ENCODE measurements at regions not wholly inside any gene's neighbourhood (a gene's known extent, or its start where the extent isn't known, plus 50 kb on each side); places are given as distances from the start of the nearest gene placed in this dataset.

DNA sequence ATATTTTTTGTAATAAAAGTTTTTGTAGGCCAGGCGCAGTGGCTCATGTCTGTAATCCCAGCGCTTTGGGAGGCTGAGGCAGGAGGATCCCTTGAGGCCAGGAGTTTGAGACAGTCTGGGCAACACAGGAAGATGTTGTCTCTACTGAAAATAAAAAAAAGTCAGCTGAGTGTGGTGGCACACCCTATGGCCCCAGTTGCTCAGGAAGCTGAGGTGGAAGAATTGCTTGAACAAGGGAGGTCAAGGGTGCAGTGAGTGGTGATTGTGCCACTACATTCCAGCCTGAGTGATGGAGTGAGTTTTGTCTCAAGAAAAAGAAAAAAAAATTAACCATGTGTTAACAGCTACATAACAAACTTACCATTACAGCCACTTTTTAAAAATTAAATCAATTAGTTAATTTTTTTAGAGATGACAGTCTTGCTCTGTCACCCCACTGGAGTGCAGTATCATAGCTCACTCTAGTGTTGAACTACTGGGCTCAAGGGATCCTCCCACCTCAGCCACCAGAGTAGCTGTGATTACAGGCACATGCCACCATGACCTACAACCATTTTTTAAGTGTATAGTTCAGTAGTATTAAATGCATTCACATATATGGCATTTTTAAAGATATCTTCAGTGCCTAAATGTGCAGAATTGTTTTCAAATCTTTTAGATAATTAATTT, 67.2 kb upstream of the ACYP2 start:
- TF ChIP-seq, protein P1, sequence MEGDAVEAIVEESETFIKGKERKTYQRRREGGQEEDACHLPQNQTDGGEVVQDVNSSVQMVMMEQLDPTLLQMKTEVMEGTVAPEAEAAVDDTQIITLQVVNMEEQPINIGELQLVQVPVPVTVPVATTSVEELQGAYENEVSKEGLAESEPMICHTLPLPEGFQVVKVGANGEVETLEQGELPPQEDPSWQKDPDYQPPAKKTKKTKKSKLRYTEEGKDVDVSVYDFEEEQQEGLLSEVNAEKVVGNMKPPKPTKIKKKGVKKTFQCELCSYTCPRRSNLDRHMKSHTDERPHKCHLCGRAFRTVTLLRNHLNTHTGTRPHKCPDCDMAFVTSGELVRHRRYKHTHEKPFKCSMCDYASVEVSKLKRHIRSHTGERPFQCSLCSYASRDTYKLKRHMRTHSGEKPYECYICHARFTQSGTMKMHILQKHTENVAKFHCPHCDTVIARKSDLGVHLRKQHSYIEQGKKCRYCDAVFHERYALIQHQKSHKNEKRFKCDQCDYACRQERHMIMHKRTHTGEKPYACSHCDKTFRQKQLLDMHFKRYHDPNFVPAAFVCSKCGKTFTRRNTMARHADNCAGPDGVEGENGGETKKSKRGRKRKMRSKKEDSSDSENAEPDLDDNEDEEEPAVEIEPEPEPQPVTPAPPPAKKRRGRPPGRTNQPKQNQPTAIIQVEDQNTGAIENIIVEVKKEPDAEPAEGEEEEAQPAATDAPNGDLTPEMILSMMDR (IDR thresholded peaks at IDR 0.05; ENCODE audit: borderline replicate concordance, insufficient read depth, low read depth, low read length): no peak
- H3K4me3 ChIP-seq (ENCODE audit: low read depth, low read length): no peak overlapping the region

GRCh38 chr2:54047658-54048057, 67.8 kb upstream of the ACYP2 start:
- TF ChIP-seq, protein P1 (IDR thresholded peaks at IDR 0.05; ENCODE audit: borderline replicate concordance, insufficient read depth, low read depth, low read length): no peak
- H3K4me3 ChIP-seq (ENCODE audit: low read depth, low read length): no peak overlapping the region

DNA sequence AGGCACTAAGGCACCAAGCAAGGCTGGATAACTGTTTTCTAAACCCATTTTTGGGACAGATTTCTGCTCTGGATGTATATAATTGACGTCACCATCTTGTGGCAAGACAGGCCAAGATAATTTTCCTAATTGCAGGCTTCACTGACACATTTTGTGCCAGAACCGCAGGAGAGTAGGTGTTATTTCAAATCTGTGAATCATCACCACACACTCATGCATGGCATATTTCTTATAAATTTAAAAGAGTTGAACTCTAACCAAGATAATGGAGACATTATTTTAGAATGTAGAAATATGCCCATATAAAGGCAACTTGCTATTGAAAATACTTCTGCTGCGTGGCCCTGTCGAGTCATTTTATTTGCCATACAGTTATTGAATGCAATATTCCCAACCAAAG, 68.3 kb upstream of the ACYP2 start:
- no peak overlapping the region for H3K4me3 ChIP-seq (ENCODE audit: low read depth, low read length)
- TF ChIP-seq, protein P1 (IDR thresholded peaks at IDR 0.05; ENCODE audit: borderline replicate concordance, insufficient read depth, low read depth, low read length): no peak

DNA sequence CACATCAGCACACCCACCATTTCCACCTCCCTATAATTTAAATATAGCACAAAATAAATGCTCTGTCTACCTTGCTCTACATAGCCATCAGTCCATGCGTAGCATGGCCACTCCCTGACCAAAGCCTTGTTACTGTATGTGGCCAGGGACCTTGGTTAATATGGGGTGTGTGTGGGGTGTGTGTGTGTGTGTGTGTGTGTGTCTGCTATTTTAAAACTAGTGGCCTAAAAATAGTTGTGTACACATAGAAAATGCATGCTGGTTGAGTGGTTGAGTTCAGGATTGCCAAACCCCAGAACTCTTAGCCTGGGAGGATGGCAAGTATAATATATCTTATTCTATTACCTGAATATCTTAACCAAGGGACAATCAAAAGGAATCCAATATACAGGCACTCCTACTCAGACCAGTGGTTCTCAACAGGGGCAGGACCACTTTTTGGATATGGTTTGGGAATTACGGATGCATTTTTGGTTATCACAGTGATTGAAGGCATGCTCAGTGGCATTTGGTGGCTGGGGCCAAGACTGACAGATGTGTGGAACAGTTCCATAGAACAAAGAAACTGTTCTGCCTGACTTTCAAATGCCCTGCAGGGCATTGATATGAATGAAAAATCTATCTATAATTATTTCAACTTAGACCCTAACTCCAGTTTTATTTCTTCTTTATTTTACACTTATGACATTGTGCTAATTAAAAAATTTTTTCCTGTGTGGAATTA, 72.3 kb upstream of the PSME4 start:
- TF ChIP-seq, protein P1 (IDR thresholded peaks at IDR 0.05; ENCODE audit: borderline replicate concordance, insufficient read depth, low read depth, low read length): no peak
- no peak overlapping the region for H3K4me3 ChIP-seq (ENCODE audit: low read depth, low read length)

DNA sequence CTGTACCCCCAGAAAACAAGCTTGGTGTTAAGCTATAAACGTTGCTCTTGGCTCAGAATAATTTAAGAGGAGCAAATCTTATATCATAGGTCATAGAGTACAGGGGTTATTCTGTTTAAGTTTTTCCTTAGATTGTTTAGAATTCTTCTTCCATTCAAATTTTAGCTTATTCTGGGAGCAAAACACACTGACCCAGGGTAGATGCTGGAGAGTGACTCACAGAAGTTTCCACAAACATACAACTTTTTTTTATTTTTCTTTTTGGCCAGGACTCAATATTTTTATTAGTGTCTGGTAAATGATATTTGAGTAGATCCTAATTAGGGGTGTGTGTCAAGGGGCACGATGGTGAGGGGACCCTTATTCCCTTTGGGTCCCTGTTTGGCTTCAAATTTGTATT, 71.5 kb upstream of the PSME4 start:
- TF ChIP-seq, protein P1 (IDR thresholded peaks at IDR 0.05; ENCODE audit: borderline replicate concordance, insufficient read depth, low read depth, low read length): no peak

DNA sequence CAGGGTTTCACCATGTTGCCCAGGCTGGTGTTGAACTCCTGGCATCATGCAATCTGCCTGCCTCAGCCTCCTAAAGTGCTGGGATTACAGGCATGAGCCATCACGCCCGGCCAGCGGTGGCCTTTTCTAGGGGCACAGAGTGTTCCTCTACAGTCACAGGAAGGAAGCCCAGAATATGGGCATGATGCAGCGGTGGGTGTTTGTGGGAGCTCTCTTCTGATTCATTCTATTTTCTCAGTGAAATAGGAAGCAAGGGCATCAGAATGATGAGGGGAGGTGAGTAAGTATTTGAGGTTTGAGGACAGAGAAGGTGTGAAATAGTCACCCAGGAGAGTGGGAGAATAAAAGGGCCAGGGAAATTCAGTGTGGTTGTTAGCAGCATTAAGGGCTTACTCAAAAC, 70.3 kb upstream of the PSME4 start:
- H3K4me3 ChIP-seq (ENCODE audit: low read depth, low read length): no peak overlapping the region
- TF ChIP-seq, protein P1 (IDR thresholded peaks at IDR 0.05; ENCODE audit: borderline replicate concordance, insufficient read depth, low read depth, low read length): no peak

More for the DNA sequence above, 71.5 kb upstream of the PSME4 start:
- no peak overlapping the region for H3K4me3 ChIP-seq (ENCODE audit: low read depth, low read length)

DNA sequence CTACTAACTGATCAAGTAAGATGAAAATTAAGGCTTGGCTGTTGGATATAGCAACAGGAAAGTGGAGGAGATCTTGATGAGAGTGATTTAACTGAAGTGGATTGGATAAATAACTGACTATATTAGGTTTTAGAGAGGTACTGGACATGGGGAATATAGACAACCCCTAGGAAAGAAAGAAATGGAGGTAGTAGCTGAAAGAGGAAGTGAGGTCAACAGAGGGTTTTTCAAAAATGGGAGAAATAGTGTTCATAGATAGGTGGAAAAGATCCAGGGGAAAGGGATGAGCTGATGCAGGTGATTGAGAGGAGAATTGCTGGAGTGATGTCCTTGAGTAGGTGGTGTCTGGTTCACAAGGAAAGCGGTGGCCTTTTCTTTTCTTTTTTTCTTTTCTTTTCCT, 69.9 kb upstream of the PSME4 start:
- TF ChIP-seq, protein P1 (IDR thresholded peaks at IDR 0.05; ENCODE audit: borderline replicate concordance, insufficient read depth, low read depth, low read length): no peak
- no peak overlapping the region for H3K4me3 ChIP-seq (ENCODE audit: low read depth, low read length)
